GM19397 (cell line): ENCODE measurements at regions not wholly inside any gene's neighbourhood (a gene's known extent, or its start where the extent isn't known, plus 50 kb on each side); places are given as distances from the start of the nearest gene placed in this dataset.

Experiments used
- ATAC-seq: cut with Tn5 transposase; IDR thresholded peaks from one replicate; pipeline ENCODE4 v1.9.1; 2021; ENCODE audit warnings: mild to moderate bottlenecking, moderate library complexity; ENCODE audit not compliant: unreplicated experiment

GRCh38 chr5:68953875-68954617 is 139.8 kb upstream of the SLC30A5 start:
- no peak for ATAC-seq

GRCh38 chr5:68954618-68954910 is 139.2 kb upstream of the SLC30A5 start:
- no peak for ATAC-seq

GRCh38 chr5:68957591-68957990 is 136.2 kb upstream of the SLC30A5 start:
- ATAC-seq, result no peak

DNA sequence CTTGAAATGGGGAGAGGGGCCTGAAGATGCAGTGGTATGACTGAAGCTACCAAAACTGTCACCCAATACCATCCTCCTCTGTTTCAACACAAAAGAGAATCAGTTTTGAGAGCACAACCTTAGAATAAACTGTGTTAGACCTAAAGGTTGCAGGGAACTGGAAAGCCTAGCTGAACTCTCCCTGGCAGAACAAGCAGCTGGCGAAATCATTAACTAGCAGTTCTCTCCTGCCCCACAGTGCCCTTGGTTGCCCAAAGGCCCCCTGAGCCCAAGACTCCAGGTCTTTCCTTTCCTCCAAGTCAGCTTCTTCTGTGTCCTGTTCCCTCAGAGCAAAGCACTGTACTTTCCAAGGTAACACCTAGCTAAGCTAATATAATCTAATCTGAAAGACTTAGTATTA is 135.4 kb upstream of the SLC30A5 start:
- ATAC-seq, result no peak

DNA sequence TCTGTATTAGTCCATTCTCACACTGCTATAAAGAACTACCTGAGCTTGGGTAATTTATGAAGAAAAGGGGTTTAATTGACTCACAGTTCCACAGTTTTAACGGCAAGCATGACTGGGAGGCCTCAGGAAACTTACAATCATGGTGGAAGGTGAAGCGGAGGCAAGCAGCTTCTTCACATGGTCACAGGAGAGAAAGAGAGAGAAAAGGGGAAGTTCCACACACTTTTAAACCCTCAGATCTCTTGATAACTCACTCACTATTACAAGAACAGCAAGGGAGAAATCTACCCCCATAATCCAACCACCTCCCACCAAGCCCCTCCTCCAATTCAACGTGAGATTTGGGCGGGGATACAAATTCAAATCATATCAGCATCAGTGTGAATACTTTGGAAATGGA is 133.4 kb upstream of the SLC30A5 start:
- ATAC-seq, result no peak

GRCh38 chr5:68960961-68961360 is 132.9 kb upstream of the SLC30A5 start:
- ATAC-seq, result no peak

- no peak for ATAC-seq
Measured at GRCh38 chr5:68961762-68962161, 132.1 kb upstream of the SLC30A5 start.

DNA sequence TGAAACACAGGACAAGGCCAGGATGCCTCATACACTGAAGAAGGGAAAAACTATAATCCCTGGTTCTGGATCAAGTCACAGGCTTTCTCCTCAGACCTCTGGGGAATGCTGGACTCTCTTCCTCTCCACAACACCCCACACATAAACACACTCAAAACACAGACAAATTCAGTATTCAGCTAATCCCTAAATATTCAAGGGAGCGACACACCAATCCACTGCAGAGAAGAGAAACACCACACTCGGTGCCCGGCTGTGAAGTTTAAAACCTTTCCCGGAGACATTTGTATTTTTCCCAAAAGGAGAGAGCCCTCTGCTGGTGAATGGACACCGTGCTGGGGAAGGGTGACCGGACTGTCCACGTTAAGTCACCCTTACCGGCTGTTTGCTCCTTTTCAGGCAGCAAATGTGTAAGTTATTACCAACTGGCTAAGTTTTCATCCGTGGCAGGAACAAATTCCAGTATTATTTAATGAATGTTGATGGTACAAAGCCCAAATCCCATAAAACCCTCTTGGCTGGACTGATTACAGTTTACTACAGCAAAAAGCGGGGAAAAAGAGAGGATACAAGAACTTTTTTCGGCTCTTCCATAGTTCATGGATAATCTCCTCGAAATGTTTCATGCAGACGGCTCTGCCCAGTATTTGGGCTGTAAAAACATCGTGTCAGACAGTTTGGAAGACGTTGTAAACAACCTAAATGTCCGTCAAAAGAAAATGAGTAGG is 130.9 kb upstream of the SLC30A5 start:
- no peak for ATAC-seq

DNA sequence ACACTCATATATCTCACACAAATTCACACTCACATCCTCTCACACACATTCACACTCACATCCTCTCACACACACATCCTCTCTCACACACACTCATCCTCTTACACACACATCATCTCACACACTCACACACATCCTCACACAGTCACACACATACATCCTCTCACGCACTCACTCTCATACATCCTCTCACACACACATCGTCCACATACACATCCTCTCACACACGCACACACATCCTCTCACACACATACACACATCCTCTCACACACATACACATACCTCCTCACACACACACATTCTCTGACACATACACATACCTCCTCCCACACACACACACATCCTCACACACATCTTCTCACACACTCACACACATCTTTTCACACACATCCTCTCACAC is 129.1 kb upstream of the SLC30A5 start:
- no peak for ATAC-seq

- ATAC-seq, result no peak
Measured at GRCh38 chr5:68965926-68966325, 127.9 kb upstream of the SLC30A5 start.

GRCh38 chr5:68966596-68966995 is 127.2 kb upstream of the SLC30A5 start:
- no peak for ATAC-seq

- ATAC-seq, result no peak
Measured at GRCh38 chr5:68968429-68968828, 125.4 kb upstream of the SLC30A5 start.

DNA sequence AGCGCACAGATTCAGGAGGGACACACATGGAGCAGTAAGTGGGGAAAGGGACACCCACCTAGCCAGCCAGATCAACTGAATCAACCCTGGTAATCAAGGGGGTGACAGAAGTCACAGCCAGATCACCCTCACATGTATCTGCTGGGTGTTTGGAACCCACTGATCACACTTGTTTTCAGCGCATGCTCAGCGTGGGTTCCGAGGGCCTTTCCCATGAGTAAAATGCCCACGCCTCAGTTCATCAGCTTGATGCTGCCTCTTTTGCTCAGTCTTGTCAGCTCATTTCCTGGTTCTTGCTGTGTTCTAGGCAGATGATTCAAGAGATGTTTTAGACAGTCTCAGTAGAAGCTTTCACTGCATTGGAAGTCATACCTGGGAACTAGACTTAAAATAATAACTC is 123.2 kb upstream of the SLC30A5 start:
- ATAC-seq, result no peak

GRCh38 chr5:68973696-68974095 is 120.1 kb upstream of the SLC30A5 start:
- no peak for ATAC-seq

GRCh38 chr5:68983043-68983442 is 110.8 kb upstream of the SLC30A5 start:
- ATAC-seq, result no peak

- ATAC-seq, result no peak
Measured at GRCh38 chr5:68983959-68984358, 109.9 kb upstream of the SLC30A5 start.

DNA sequence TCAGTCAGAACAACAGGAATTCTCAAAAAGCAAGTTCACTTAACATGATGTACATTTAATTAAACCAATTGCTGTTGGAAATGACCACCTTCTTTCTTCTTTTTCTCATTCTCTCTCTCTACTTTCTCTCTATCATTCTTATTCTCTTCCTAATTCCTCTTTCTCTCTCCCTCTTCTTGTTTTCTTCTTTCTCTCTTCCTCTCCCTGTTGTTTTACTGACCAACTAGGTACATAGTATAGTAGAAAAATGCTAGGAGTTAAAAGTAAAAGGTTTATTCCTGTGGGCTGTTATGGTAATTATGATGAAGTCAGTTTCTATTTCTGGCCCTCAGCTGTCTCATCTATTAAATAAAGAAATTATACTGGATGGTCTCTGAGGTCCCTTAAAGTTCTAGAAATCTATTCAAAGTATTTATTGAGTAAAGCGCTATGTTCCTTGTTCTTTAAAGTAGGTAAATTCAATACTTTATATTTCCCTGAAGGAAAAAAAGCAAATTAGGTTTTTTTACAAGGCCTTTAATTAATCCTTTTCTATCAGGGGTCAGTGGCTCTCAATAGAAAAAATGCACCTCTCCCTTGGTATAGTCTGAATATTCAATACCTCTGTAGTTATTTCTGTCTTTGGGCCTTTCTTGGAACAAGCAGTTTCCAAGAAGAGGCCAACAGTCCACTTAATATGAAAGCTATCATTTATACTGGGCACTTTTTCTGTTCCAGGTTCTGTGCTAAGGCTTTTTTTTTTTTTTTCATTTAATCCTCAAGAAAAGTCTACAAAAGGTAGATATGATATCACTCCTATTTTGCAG is 102.3 kb upstream of the SLC30A5 start:
- ATAC-seq, result no peak

- ATAC-seq, result no peak
Measured at GRCh38 chr5:68994645-68995044, 99.2 kb upstream of the SLC30A5 start.

DNA sequence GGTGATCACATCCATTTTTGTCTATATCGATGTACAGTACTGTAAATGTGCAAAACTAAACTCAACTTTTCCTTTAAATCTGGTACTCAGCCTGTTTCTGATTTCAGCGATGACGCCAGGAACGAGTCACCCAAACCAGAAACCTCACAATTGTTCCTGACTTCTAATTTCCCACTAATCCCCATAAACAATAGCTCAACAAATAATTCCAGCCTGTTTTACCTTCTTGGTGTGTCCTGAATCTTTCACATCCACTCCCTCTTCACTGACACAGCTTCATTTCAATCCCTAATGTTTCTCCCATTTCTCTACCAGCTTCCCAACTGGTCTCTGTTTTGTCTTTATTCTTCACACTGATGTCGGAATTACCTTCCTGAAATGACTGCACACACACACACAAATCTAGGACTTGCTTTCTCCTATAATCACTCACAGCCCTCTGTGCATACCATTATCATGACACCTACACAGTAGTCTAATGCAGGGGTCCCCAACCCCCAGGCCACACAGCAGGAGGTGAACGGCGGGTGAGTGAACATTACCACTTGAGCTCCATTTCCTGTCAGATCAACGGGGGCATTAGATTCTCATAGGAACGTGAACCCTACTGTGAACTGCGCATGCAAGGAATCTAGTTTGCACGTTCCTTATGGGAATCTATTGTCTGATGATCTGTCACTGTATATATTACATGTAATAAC is 97.8 kb upstream of the SLC30A5 start:
- no peak for ATAC-seq

- no peak for ATAC-seq
Measured at GRCh38 chr5:68999181-68999580, 94.6 kb upstream of the SLC30A5 start.

- ATAC-seq, result no peak
Measured at GRCh38 chr5:69000216-69000919, 93.4 kb upstream of the SLC30A5 start.
